GM12878 (cell line): ENCODE measurements at regions not wholly inside any gene's neighbourhood (a gene's known extent, or its start where the extent isn't known, plus 50 kb on each side); places are given as distances from the start of the nearest gene placed in this dataset.

Experiments
- ATAC-seq: fragments of 200-7000 bp; cut with Tn5 transposase; 3 replicates; pipeline ENCODE4 v1.9.1; 2020; ENCODE audit warnings: mild to moderate bottlenecking, moderate library complexity
- BruUV-seq: library from RNA; stranded (reverse); fragments of 400-500 nt; replicated peaks from 2 replicates; lab custom pipeline; 2021; lab: Mats Ljungman, UMichigan
- CTCF ChIA-PET: fragments of 300-600 bp; sonication (Branson Sonifier 250); formaldehyde crosslinking; extraction: SDS; loops from one replicate; lab custom pipeline; 2021; ENCODE audit warnings: inconsistent platforms; lab: Yijun Ruan, JAX
- POLR2A ChIA-PET: fragments of 350-600 bp; formaldehyde crosslinking; extraction: SDS; loops from one replicate; lab custom pipeline; 2021; ENCODE audit warnings: inconsistent platforms; lab: Charles Lee
- RAD21 ChIA-PET: fragments of 300-600 bp; sonication (Branson Sonifier 250); formaldehyde crosslinking; loops from one replicate; lab custom pipeline; 2023; ENCODE audit warnings: antibody characterized with exemption; ENCODE audit not compliant: unreplicated experiment; lab: Charles Lee
- SMC1A ChIA-PET: fragments of 300-600 bp; sonication (Branson Sonifier 250); formaldehyde crosslinking; loops from one replicate; lab custom pipeline; 2023; ENCODE audit not compliant: unreplicated experiment, uncharacterized antibody; lab: Charles Lee
- DNase-seq: peaks from one replicate; pipeline ENCODE4 v3.0.0-alpha.2; 2011; ENCODE audit warnings: low read depth, low spot score
- FAIRE-seq: peaks from 3 replicates; lab custom pipeline; 2011; peaks lifted over from hg19 to GRCh38; lab: Jason Lieb, UNC
- H2AFZ ChIP-seq: 2 replicates; pipeline ENCODE4 v1.6.0; 2011; ENCODE audit warnings: low read depth, low read length, control low read depth; ENCODE audit not compliant: control insufficient read depth
- H3K27ac ChIP-seq: 2 replicates; pipeline ENCODE4 v1.5.1; 2011; ENCODE audit warnings: control low read depth; ENCODE audit not compliant: control insufficient read depth, insufficient read depth
- H3K27me3 ChIP-seq, 2 experiments: replicated peaks in 1 of 2; 2 replicates each; pipeline versions ENCODE4 v1.6.0 to v1.6.1; 2011; ENCODE audit warnings: low read length in 1 of 2; ENCODE audit not compliant: control insufficient read depth in 2 of 2, insufficient read depth in 2 of 2
- H3K36me3 ChIP-seq, 2 experiments: 2 replicates each; pipeline ENCODE4 v1.5.1; 2011; ENCODE audit warnings: low read length in 1 of 2; ENCODE audit not compliant: control insufficient read depth in 2 of 2, insufficient read depth in 2 of 2
- H3K4me1 ChIP-seq: 2 replicates; pipeline ENCODE4 v1.6.1; 2011; ENCODE audit warnings: mild to moderate bottlenecking, low read length, moderate library complexity, mixed read lengths; ENCODE audit not compliant: control insufficient read depth, insufficient read depth
- H3K4me2 ChIP-seq: 2 replicates; pipeline ENCODE4 v1.6.0; 2011; ENCODE audit warnings: control low read depth; ENCODE audit not compliant: control insufficient read depth, insufficient read depth
- H3K4me3 ChIP-seq: fragments of 200-600 bp; sonication (generic); 2 replicates; pipeline ENCODE4 v1.5.1; 2016
- H3K79me2 ChIP-seq: 2 replicates; pipeline ENCODE4 v1.6.0; 2011; ENCODE audit warnings: low read length; ENCODE audit not compliant: control insufficient read depth, insufficient read depth
- H3K9ac ChIP-seq: 2 replicates; pipeline ENCODE4 v1.8.0; 2011; ENCODE audit warnings: low read length, control low read depth, mixed read lengths; ENCODE audit not compliant: control insufficient read depth, insufficient read depth
- H3K9me3 ChIP-seq: replicated peaks from 3 replicates; pipeline ENCODE4 v1.5.1; 2011; ENCODE audit warnings: mild to moderate bottlenecking, low read length; ENCODE audit not compliant: control insufficient read depth, insufficient read depth
- H4K20me1 ChIP-seq: 2 replicates; pipeline ENCODE4 v1.6.0; 2011; ENCODE audit not compliant: control insufficient read depth, insufficient read depth
- BACH1 ChIP-seq: fragments of 450-650 bp; IDR thresholded peaks from 2 replicates; pipeline ENCODE4 v1.6.1; 2017; ENCODE audit warnings: mild to moderate bottlenecking, borderline replicate concordance
- CBX3 ChIP-seq: fragments of 200-600 bp; sonication (generic); IDR thresholded peaks from 2 replicates; pipeline ENCODE4 v1.6.1; 2016; ENCODE audit warnings: low read depth, borderline replicate concordance
- IKZF1 ChIP-seq: fragments of 450-650 bp; conservative IDR thresholded peaks from 2 replicates; pipeline ENCODE4 v1.6.1; 2017; ENCODE audit warnings: antibody characterized with exemption, mild to moderate bottlenecking
- IRF4 ChIP-seq: IDR thresholded peaks from 2 replicates; pipeline ENCODE4 v1.6.1; 2011; ENCODE audit warnings: low read depth, low read length
- MTA2 ChIP-seq: fragments of 450-650 bp; IDR thresholded peaks from 2 replicates; pipeline ENCODE4 v1.6.1; 2016; ENCODE audit warnings: low read depth, mild to moderate bottlenecking, moderate library complexity
- SMC3 ChIP-seq: IDR thresholded peaks from 2 replicates; pipeline ENCODE4 v1.6.1; 2011; ENCODE audit warnings: low read length, improper control_type of control experiment, borderline replicate concordance
- SP1 ChIP-seq: IDR thresholded peaks from one replicate; pipeline ENCODE4 v1.6.1; 2011; ENCODE audit warnings: low read depth, low read length
- TAF1 ChIP-seq: IDR thresholded peaks from 2 replicates; pipeline ENCODE4 v1.6.1; 2011; ENCODE audit warnings: mild to moderate bottlenecking, low read depth, low read length, borderline replicate concordance
- WGBS: methylation state at CpG from one replicate; pipeline ENCODE4 v1.1.6; 2016; ENCODE audit warnings: low lambda C conversion rate; ENCODE audit not compliant: insufficient replicate concordance, insufficient coverage; ENCODE audit errors: missing lambda C conversion rate; 5-methylcytosine and 5-hydroxymethylcytosine counted together
- in situ Hi-C: fragments of 300-500 bp; cut with MboI; formaldehyde crosslinking; loops from 9 replicates; pipeline ENCODE4 v1.14.3; 2018; ENCODE audit warnings: mixed read lengths
- intact Hi-C: fragments of 100-400 bp; cut with micrococcal nuclease; formaldehyde crosslinking; loops from one replicate; pipeline ENCODE4 v1.14.2; 2022; ENCODE audit not compliant: unreplicated experiment
- TF ChIP-seq, protein P1 (sequence below): fragments of 150-350 bp; IDR thresholded peaks from 2 replicates; pipeline ENCODE4 v1.6.1; 2014; ENCODE audit warnings: mild to moderate bottlenecking, low read depth, low read length
- TF ChIP-seq, protein P2 (sequence below): fragments of 150-350 bp; IDR thresholded peaks from 2 replicates; pipeline ENCODE4 v1.6.1; 2016; ENCODE audit warnings: low read depth, low read length
- TF ChIP-seq, protein P3 (sequence below): IDR thresholded peaks from 2 replicates; pipeline ENCODE4 v1.6.1; 2012; ENCODE audit warnings: mild to moderate bottlenecking, low read depth, low read length
- TF ChIP-seq, protein P4 (sequence below): fragments of 450-650 bp; IDR thresholded peaks from 2 replicates; pipeline ENCODE4 v1.6.1; 2017; ENCODE audit warnings: antibody characterized with exemption, mild to moderate bottlenecking, moderate library complexity

- Histone ChIP-seq H3K4me3 (no peak overlapping the region), H3K9ac (no peak overlapping the region), H3K27me3 (no peaks in the 10 kb centered on the region), H2AFZ (no peak overlapping the region), H3K9me3 (no peaks in the 10 kb centered on the region), H4K20me1 (no peaks in the 10 kb centered on the region), H3K36me3 (no peaks in the 10 kb centered on the region), H3K4me2 (no peak overlapping the region), H3K27ac (no peak overlapping the region), H3K4me1 (no peaks in the 10 kb centered on the region), H3K79me2 (no peaks in the 10 kb centered on the region)
- ChIA-PET SMC1A (no interaction called here), CTCF (no interaction called here), RAD21 (no interaction called here), POLR2A (no interaction called here)
- FAIRE-seq (no peak), DNase-seq (no peak), ATAC-seq (no peak)
- intact Hi-C loops (no loop called here), in situ Hi-C loops (no loop called here)
- no TSS peak for BruUV-seq
- 0% methylated on average over 1 of the region's 1 CpG for WGBS
- TF ChIP-seq, protein P1, sequence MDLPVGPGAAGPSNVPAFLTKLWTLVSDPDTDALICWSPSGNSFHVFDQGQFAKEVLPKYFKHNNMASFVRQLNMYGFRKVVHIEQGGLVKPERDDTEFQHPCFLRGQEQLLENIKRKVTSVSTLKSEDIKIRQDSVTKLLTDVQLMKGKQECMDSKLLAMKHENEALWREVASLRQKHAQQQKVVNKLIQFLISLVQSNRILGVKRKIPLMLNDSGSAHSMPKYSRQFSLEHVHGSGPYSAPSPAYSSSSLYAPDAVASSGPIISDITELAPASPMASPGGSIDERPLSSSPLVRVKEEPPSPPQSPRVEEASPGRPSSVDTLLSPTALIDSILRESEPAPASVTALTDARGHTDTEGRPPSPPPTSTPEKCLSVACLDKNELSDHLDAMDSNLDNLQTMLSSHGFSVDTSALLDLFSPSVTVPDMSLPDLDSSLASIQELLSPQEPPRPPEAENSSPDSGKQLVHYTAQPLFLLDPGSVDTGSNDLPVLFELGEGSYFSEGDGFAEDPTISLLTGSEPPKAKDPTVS: no peak
- TF ChIP-seq SP1: no peak
- TF ChIP-seq, protein P2, sequence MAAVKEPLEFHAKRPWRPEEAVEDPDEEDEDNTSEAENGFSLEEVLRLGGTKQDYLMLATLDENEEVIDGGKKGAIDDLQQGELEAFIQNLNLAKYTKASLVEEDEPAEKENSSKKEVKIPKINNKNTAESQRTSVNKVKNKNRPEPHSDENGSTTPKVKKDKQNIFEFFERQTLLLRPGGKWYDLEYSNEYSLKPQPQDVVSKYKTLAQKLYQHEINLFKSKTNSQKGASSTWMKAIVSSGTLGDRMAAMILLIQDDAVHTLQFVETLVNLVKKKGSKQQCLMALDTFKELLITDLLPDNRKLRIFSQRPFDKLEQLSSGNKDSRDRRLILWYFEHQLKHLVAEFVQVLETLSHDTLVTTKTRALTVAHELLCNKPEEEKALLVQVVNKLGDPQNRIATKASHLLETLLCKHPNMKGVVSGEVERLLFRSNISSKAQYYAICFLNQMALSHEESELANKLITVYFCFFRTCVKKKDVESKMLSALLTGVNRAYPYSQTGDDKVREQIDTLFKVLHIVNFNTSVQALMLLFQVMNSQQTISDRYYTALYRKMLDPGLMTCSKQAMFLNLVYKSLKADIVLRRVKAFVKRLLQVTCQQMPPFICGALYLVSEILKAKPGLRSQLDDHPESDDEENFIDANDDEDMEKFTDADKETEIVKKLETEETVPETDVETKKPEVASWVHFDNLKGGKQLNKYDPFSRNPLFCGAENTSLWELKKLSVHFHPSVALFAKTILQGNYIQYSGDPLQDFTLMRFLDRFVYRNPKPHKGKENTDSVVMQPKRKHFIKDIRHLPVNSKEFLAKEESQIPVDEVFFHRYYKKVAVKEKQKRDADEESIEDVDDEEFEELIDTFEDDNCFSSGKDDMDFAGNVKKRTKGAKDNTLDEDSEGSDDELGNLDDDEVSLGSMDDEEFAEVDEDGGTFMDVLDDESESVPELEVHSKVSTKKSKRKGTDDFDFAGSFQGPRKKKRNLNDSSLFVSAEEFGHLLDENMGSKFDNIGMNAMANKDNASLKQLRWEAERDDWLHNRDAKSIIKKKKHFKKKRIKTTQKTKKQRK: no peak
- no peak for TF ChIP-seq BACH1
- TF ChIP-seq SMC3: no peak
- no peak for TF ChIP-seq MTA2
- TF ChIP-seq CBX3: no peak
- TF ChIP-seq, protein P3, sequence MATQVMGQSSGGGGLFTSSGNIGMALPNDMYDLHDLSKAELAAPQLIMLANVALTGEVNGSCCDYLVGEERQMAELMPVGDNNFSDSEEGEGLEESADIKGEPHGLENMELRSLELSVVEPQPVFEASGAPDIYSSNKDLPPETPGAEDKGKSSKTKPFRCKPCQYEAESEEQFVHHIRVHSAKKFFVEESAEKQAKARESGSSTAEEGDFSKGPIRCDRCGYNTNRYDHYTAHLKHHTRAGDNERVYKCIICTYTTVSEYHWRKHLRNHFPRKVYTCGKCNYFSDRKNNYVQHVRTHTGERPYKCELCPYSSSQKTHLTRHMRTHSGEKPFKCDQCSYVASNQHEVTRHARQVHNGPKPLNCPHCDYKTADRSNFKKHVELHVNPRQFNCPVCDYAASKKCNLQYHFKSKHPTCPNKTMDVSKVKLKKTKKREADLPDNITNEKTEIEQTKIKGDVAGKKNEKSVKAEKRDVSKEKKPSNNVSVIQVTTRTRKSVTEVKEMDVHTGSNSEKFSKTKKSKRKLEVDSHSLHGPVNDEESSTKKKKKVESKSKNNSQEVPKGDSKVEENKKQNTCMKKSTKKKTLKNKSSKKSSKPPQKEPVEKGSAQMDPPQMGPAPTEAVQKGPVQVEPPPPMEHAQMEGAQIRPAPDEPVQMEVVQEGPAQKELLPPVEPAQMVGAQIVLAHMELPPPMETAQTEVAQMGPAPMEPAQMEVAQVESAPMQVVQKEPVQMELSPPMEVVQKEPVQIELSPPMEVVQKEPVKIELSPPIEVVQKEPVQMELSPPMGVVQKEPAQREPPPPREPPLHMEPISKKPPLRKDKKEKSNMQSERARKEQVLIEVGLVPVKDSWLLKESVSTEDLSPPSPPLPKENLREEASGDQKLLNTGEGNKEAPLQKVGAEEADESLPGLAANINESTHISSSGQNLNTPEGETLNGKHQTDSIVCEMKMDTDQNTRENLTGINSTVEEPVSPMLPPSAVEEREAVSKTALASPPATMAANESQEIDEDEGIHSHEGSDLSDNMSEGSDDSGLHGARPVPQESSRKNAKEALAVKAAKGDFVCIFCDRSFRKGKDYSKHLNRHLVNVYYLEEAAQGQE: no peak
- TF ChIP-seq TAF1: no peak
- TF ChIP-seq, protein P4, sequence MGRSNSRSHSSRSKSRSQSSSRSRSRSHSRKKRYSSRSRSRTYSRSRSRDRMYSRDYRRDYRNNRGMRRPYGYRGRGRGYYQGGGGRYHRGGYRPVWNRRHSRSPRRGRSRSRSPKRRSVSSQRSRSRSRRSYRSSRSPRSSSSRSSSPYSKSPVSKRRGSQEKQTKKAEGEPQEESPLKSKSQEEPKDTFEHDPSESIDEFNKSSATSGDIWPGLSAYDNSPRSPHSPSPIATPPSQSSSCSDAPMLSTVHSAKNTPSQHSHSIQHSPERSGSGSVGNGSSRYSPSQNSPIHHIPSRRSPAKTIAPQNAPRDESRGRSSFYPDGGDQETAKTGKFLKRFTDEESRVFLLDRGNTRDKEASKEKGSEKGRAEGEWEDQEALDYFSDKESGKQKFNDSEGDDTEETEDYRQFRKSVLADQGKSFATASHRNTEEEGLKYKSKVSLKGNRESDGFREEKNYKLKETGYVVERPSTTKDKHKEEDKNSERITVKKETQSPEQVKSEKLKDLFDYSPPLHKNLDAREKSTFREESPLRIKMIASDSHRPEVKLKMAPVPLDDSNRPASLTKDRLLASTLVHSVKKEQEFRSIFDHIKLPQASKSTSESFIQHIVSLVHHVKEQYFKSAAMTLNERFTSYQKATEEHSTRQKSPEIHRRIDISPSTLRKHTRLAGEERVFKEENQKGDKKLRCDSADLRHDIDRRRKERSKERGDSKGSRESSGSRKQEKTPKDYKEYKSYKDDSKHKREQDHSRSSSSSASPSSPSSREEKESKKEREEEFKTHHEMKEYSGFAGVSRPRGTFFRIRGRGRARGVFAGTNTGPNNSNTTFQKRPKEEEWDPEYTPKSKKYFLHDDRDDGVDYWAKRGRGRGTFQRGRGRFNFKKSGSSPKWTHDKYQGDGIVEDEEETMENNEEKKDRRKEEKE: no peak
- TF ChIP-seq IKZF1: no peak
- TF ChIP-seq IRF4: no peak
These were observed 195.2 kb upstream of the CADPS start for GRCh38 chr3:63070476-63070810.
